Endothelial cell of umbilical vein (primary cell): ENCODE measurements at regions not wholly inside any gene's neighbourhood (a gene's known extent, or its start where the extent isn't known, plus 50 kb on each side); places are given as distances from the start of the nearest gene placed in this dataset.

Experiments used
- BruUV-seq: library from RNA; stranded (reverse); fragments of 400-500 nt; replicated peaks from 2 replicates; lab custom pipeline; 2021; lab: Mats Ljungman, UMichigan
- CTCF ChIA-PET: fragments of 300-600, 350-600 bp; sonication (Branson Sonifier 250); formaldehyde crosslinking; loops from one replicate; lab custom pipeline; 2021; ENCODE audit warnings: antibody characterized with exemption, inconsistent platforms; lab: Charles Lee
- POLR2A ChIA-PET: fragments of 300-600, 350-600 bp; sonication (Branson Sonifier 250); formaldehyde crosslinking; loops from one replicate; lab custom pipeline; 2021; ENCODE audit warnings: antibody characterized with exemption, inconsistent platforms; lab: Charles Lee
- DNase-seq: peaks from one replicate; pipeline ENCODE4 v3.0.0-alpha.2; 2011; ENCODE audit warnings: low read depth, low spot score
- FAIRE-seq: peaks from 2 replicates; lab custom pipeline; 2011; peaks lifted over from hg19 to GRCh38; lab: Jason Lieb, UNC
- H2AFZ ChIP-seq: 2 replicates; pipeline ENCODE4 v1.6.0; 2012; ENCODE audit warnings: low read depth, low read length, control low read depth, inconsistent platforms
- H3K27ac ChIP-seq: 2 replicates; pipeline ENCODE4 v1.5.1; 2011; ENCODE audit warnings: low read depth, mild to moderate bottlenecking, control low read depth, low read length, moderate library complexity; ENCODE audit not compliant: insufficient read depth
- H3K27me3 ChIP-seq, 2 experiments: 2 replicates each; pipeline versions ENCODE4 v1.6.0 to v1.6.1; 2011; ENCODE audit warnings: low read length in 2 of 2, mixed read lengths in 1 of 2; ENCODE audit not compliant: control insufficient read depth in 2 of 2, insufficient read depth in 2 of 2
- H3K36me3 ChIP-seq, 2 experiments: 2 replicates in 1 of 2; 3 replicates in 1 of 2; pipeline ENCODE4 v1.5.1; 2011; ENCODE audit warnings: low read length in 2 of 2, mild to moderate bottlenecking in 1 of 2, moderate library complexity in 1 of 2; ENCODE audit not compliant: control insufficient read depth in 2 of 2, insufficient read depth in 2 of 2; ENCODE audit errors: extremely low read depth in 1 of 2
- H3K4me1 ChIP-seq: 3 replicates; pipeline ENCODE4 v1.5.1; 2011; ENCODE audit warnings: mild to moderate bottlenecking, low read length; ENCODE audit not compliant: control insufficient read depth, insufficient read depth; ENCODE audit errors: extremely low read depth
- H3K4me2 ChIP-seq: 2 replicates; pipeline ENCODE4 v1.6.1; 2011; ENCODE audit warnings: low read length, control low read depth, mixed read lengths; ENCODE audit not compliant: insufficient read depth
- H3K4me3 ChIP-seq, 3 experiments: fragments of 200-600 bp in 1 of 3; sonication (generic), shearing (Covaris generic) in 1 of 3; replicated peaks in 1 of 3; 2 replicates each; pipeline ENCODE4 v1.5.1; 2011 to 2016; ENCODE audit warnings: control low read depth in 3 of 3, low read length in 3 of 3, mild to moderate bottlenecking in 2 of 3, inconsistent platforms in 1 of 3, low read depth in 1 of 3, moderate library complexity in 1 of 3; ENCODE audit not compliant: insufficient read depth in 1 of 3
- H3K79me2 ChIP-seq: 2 replicates; pipeline ENCODE4 v1.6.0; 2012; ENCODE audit warnings: low read length, inconsistent platforms; ENCODE audit not compliant: control insufficient read depth, insufficient read depth
- H3K9ac ChIP-seq: replicated peaks from 2 replicates; pipeline ENCODE3; 2011; ENCODE audit warnings: low read length, control low read depth; ENCODE audit not compliant: insufficient read depth; ENCODE audit errors: extremely low read depth
- H3K9me1 ChIP-seq: replicated peaks from 3 replicates; pipeline ENCODE4 v1.6.0; 2011; ENCODE audit warnings: mild to moderate bottlenecking, low read length; ENCODE audit not compliant: control insufficient read depth, insufficient read depth; ENCODE audit errors: extremely low read depth
- H3K9me3 ChIP-seq: replicated peaks from 2 replicates; pipeline ENCODE4 v1.5.1; 2012; ENCODE audit warnings: low read length, inconsistent platforms; ENCODE audit not compliant: control insufficient read depth, insufficient read depth
- H4K20me1 ChIP-seq: replicated peaks from 2 replicates; pipeline ENCODE3; 2011; ENCODE audit warnings: mild to moderate bottlenecking, low read length; ENCODE audit not compliant: control insufficient read depth, insufficient read depth; ENCODE audit errors: extremely low read depth
- EZH2 ChIP-seq: IDR thresholded peaks from 2 replicates; pipeline ENCODE4 v1.6.1; 2012; ENCODE audit warnings: borderline replicate concordance, low read depth, mild to moderate bottlenecking, moderate library complexity, low read length, inconsistent platforms; ENCODE audit not compliant: severe bottlenecking
- FOS ChIP-seq: IDR thresholded peaks from 2 replicates; pipeline ENCODE4 v1.6.1; 2011; ENCODE audit warnings: mild to moderate bottlenecking, low read length, moderate library complexity, borderline replicate concordance; ENCODE audit not compliant: insufficient read depth
- GATA2 ChIP-seq: IDR thresholded peaks from 2 replicates; pipeline ENCODE4 v1.7.0; 2011; ENCODE audit warnings: low read depth, mild to moderate bottlenecking, moderate library complexity, mixed read lengths, low read length; ENCODE audit not compliant: insufficient read length, insufficient read depth
- JUN ChIP-seq: IDR thresholded peaks from 2 replicates; pipeline ENCODE4 v1.6.1; 2011; ENCODE audit warnings: borderline replicate concordance, low read depth; ENCODE audit not compliant: insufficient read length, insufficient read depth
- MYC ChIP-seq: IDR thresholded peaks from one replicate; pipeline ENCODE4 v1.6.1; 2011; ENCODE audit warnings: mild to moderate bottlenecking, low read depth, low read length
- POLR2A ChIP-seq: IDR thresholded peaks from 2 replicates; pipeline ENCODE4 v1.6.1; 2012; ENCODE audit warnings: low read depth, mild to moderate bottlenecking, control low read depth, low read length
- POLR2AphosphoS5 ChIP-seq: IDR thresholded peaks from 2 replicates; pipeline ENCODE4 v1.6.1; 2012; ENCODE audit warnings: low read depth, mild to moderate bottlenecking, control low read depth, low read length, moderate library complexity; ENCODE audit not compliant: insufficient read depth
- dilution Hi-C: fragments of 300-500 bp; cut with MboI; formaldehyde crosslinking; loops from one replicate; pipeline ENCODE4 v1.15.0; 2019; ENCODE audit warnings: low sequenced_read_pairs; ENCODE audit not compliant: extremely low pct_ligation_motif_present
- intact Hi-C: fragments of 100-400 bp; cut with micrococcal nuclease; formaldehyde crosslinking; loops from one replicate; pipeline ENCODE4 v1.10.0; 2022
- TF ChIP-seq, protein P1 (sequence below): IDR thresholded peaks from 2 replicates; pipeline ENCODE4 v1.6.1; 2011; ENCODE audit not compliant: insufficient read depth, insufficient read length
- TF ChIP-seq, protein P2 (sequence below), 2 donors: IDR thresholded peaks; 1 replicate in 1 of 2; 2 replicates in 1 of 2; pipeline ENCODE4 v1.5.1; 2011; ENCODE audit warnings: low read length in 2 of 2, mild to moderate bottlenecking in 2 of 2, moderate library complexity in 2 of 2, control low read depth in 1 of 2, inconsistent platforms in 1 of 2, low read depth in 1 of 2; ENCODE audit not compliant: insufficient read depth in 1 of 2; ENCODE audit errors: extremely low read depth in 1 of 2

DNA sequence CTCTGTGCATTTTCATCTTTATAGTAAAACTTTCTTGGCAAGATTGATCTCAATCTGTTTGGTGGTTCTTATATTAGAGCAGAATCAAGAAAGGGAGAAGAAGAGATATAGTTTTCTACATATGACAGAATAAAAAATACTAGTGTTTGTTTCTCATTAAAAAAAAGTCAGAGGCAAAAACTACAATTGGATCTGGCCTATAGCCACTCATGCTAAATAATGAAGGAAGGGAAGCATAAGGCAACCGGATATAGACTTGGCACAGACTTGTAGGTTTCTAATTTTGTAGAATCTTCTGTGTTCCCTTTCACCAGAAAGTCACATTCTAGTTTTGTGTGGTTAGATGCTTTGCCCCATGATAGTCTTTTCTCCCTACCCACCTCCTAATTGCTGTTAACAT, 306.2 kb downstream of the PIK3R1 start:
- no peaks in the 10 kb centered on the region for H3K79me2 ChIP-seq
- BruUV-seq: no TSS peak
- no peaks in the 10 kb centered on the region for H4K20me1 ChIP-seq
- no peaks in the 10 kb centered on the region for H3K36me3 ChIP-seq
- peaks cover 4% of the 10 kb centered on the region in 2 experiments for H3K27me3 ChIP-seq
- intact Hi-C loops: no loop called here
- dilution Hi-C loops: no loop called here
- no peak overlapping the region for H3K9ac ChIP-seq
- DNase-seq (no peak), FAIRE-seq (no peak)
- H3K4me2 ChIP-seq: no peak overlapping the region
- ChIA-PET CTCF (no interaction called here), POLR2A (no interaction called here)
- H3K9me3 ChIP-seq: no peaks in the 10 kb centered on the region
- H2AFZ ChIP-seq: no peak overlapping the region
- no peak overlapping the region for H3K4me3 ChIP-seq
- no peak overlapping the region for H3K27ac ChIP-seq
- H3K4me1 ChIP-seq: peaks cover 5% of the 10 kb centered on the region
- TF ChIP-seq MYC (no peak), GATA2 (no peak), POLR2A (no peak), EZH2 (no peak), JUN (no peak)
- TF ChIP-seq, protein P1, sequence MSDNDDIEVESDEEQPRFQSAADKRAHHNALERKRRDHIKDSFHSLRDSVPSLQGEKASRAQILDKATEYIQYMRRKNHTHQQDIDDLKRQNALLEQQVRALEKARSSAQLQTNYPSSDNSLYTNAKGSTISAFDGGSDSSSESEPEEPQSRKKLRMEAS: no peak
- H3K9me1 ChIP-seq: no peaks in the 10 kb centered on the region

DNA sequence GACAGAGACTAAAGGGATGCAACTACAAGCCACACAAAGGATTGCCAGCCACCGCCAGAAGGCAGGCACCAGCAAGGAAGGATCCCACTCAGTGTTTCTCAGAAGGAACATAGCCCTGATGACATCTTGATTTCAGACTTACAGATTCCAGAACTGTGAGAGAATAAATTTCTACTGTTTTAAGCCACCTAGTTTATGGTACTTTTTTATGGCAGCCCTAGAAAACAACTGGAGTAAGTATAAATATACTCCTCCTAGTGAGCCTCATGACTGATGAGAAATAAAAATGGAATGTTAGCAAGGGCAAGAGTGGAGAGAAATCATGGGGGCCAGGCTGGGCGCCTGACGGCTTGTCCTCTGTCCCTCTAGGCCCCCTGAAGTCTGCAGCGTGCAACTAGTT, 307.3 kb downstream of the PIK3R1 start:
- H3K4me2 ChIP-seq: no peak overlapping the region
- no peaks in the 10 kb centered on the region for H3K9me3 ChIP-seq
- no TSS peak for BruUV-seq
- no peaks in the 10 kb centered on the region for H3K79me2 ChIP-seq
- no peak for FAIRE-seq
- no peak overlapping the region for H3K4me3 ChIP-seq
- ChIA-PET POLR2A (no interaction called here), CTCF (no interaction called here)
- peaks cover 1% of the 10 kb centered on the region for H3K4me1 ChIP-seq
- no peaks in the 10 kb centered on the region for H3K36me3 ChIP-seq
- intact Hi-C loops: no loop called here
- peaks cover 0 to 4% of the 10 kb centered on the region in 2 experiments for H3K27me3 ChIP-seq
- TF ChIP-seq, protein P1: no peak
- TF ChIP-seq EZH2 (no peak), FOS (no peak), POLR2AphosphoS5 (no peak), MYC (no peak), POLR2A (no peak), JUN (no peak), GATA2 (no peak)
- TF ChIP-seq, protein P2, sequence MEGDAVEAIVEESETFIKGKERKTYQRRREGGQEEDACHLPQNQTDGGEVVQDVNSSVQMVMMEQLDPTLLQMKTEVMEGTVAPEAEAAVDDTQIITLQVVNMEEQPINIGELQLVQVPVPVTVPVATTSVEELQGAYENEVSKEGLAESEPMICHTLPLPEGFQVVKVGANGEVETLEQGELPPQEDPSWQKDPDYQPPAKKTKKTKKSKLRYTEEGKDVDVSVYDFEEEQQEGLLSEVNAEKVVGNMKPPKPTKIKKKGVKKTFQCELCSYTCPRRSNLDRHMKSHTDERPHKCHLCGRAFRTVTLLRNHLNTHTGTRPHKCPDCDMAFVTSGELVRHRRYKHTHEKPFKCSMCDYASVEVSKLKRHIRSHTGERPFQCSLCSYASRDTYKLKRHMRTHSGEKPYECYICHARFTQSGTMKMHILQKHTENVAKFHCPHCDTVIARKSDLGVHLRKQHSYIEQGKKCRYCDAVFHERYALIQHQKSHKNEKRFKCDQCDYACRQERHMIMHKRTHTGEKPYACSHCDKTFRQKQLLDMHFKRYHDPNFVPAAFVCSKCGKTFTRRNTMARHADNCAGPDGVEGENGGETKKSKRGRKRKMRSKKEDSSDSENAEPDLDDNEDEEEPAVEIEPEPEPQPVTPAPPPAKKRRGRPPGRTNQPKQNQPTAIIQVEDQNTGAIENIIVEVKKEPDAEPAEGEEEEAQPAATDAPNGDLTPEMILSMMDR (IDR thresholded peaks at IDR 0.05; ENCODE audit: extremely low read depth in 1 of 2, insufficient read depth in 1 of 2, low read depth in 1 of 2, low read length in 2 of 2): no peak
- no peak for DNase-seq
- no peak overlapping the region for H3K9ac ChIP-seq
- H3K27ac ChIP-seq: no peak overlapping the region
- no peak overlapping the region for H2AFZ ChIP-seq
- H4K20me1 ChIP-seq: no peaks in the 10 kb centered on the region
- H3K9me1 ChIP-seq: no peaks in the 10 kb centered on the region
- dilution Hi-C loops: no loop called here
